PFSK-1 (cell line): ENCODE measurements at regions not wholly inside any gene's neighbourhood (a gene's known extent, or its start where the extent isn't known, plus 50 kb on each side); places are given as distances from the start of the nearest gene placed in this dataset.

Source experiments
- FOXP2 ChIP-seq: optimal IDR thresholded peaks from 2 replicates; pipeline ENCODE3; 2011; ENCODE audit warnings: borderline replicate concordance, control low read depth, inconsistent platforms; ENCODE audit not compliant: insufficient read depth; ENCODE audit errors: extremely low read length, extremely low read depth
- POLR2AphosphoS5 ChIP-seq: IDR thresholded peaks from 2 replicates; pipeline ENCODE4 v1.6.1; 2012; ENCODE audit warnings: low read depth, mild to moderate bottlenecking, control low read depth, low read length, moderate library complexity
- SIN3A ChIP-seq: IDR thresholded peaks from 2 replicates; pipeline ENCODE4 v1.6.1; 2012; ENCODE audit warnings: mild to moderate bottlenecking, low read length, moderate library complexity, borderline replicate concordance; ENCODE audit not compliant: insufficient read depth
- TAF1 ChIP-seq: IDR thresholded peaks from 2 replicates; pipeline ENCODE4 v1.6.1; 2012; ENCODE audit warnings: low read length, control low read depth, borderline replicate concordance; ENCODE audit not compliant: insufficient read depth
- TF ChIP-seq, protein P1 (sequence below), 2 experiments: IDR thresholded peaks; 2 replicates each; pipeline versions ENCODE4 v1.6.1 to v1.8.0; 2011 to 2012; ENCODE audit warnings: low read depth in 2 of 2, low read length in 2 of 2, control low read depth in 1 of 2, inconsistent platforms in 1 of 2, mild to moderate bottlenecking in 1 of 2, moderate library complexity in 1 of 2; ENCODE audit not compliant: insufficient read depth in 1 of 2

- TF ChIP-seq, protein P1, sequence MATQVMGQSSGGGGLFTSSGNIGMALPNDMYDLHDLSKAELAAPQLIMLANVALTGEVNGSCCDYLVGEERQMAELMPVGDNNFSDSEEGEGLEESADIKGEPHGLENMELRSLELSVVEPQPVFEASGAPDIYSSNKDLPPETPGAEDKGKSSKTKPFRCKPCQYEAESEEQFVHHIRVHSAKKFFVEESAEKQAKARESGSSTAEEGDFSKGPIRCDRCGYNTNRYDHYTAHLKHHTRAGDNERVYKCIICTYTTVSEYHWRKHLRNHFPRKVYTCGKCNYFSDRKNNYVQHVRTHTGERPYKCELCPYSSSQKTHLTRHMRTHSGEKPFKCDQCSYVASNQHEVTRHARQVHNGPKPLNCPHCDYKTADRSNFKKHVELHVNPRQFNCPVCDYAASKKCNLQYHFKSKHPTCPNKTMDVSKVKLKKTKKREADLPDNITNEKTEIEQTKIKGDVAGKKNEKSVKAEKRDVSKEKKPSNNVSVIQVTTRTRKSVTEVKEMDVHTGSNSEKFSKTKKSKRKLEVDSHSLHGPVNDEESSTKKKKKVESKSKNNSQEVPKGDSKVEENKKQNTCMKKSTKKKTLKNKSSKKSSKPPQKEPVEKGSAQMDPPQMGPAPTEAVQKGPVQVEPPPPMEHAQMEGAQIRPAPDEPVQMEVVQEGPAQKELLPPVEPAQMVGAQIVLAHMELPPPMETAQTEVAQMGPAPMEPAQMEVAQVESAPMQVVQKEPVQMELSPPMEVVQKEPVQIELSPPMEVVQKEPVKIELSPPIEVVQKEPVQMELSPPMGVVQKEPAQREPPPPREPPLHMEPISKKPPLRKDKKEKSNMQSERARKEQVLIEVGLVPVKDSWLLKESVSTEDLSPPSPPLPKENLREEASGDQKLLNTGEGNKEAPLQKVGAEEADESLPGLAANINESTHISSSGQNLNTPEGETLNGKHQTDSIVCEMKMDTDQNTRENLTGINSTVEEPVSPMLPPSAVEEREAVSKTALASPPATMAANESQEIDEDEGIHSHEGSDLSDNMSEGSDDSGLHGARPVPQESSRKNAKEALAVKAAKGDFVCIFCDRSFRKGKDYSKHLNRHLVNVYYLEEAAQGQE (IDR thresholded peaks at IDR 0.05; ENCODE audit: insufficient read depth in 1 of 2, low read depth in 2 of 2, low read length in 2 of 2), result no peak
- TF ChIP-seq TAF1 (no peak), SIN3A (no peak), FOXP2 (no peak)
Observed at GRCh38 chr6:44696099-44696498, 308.6 kb downstream of the CDC5L start.

DNA sequence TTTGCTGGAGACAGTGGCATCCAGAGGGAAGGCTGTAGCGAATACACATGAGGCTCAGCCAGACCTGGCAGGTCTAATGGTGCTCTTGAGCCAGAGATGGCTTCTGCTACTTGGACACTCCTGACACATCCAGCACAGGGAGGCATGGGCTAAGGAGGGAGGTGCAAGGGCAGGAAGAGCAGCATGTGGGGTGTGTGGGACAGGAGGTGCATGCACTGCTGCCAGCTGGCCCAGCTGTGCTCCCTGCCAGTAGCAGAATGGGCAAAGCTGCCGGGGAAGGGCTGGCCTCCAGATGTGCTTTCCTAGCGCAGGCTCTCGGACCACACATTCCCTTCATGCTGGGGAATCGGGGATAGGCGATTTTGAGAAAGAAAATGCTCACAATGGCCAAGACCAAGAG is 309.2 kb downstream of the CDC5L start:
- no peak for TF ChIP-seq POLR2AphosphoS5
- no peak for TF ChIP-seq SIN3A
- TF ChIP-seq FOXP2, result no peak
- TF ChIP-seq, protein P1 (IDR thresholded peaks at IDR 0.05; ENCODE audit: insufficient read depth in 1 of 2, low read depth in 2 of 2, low read length in 2 of 2), result no peak
- no peak for TF ChIP-seq TAF1

GRCh38 chr6:44697327-44697726 is 309.8 kb downstream of the CDC5L start:
- TF ChIP-seq FOXP2 (no peak), TAF1 (no peak), SIN3A (no peak), POLR2AphosphoS5 (no peak)
- TF ChIP-seq, protein P1 (IDR thresholded peaks at IDR 0.05; ENCODE audit: insufficient read depth in 1 of 2, low read depth in 2 of 2, low read length in 2 of 2), result no peak

DNA sequence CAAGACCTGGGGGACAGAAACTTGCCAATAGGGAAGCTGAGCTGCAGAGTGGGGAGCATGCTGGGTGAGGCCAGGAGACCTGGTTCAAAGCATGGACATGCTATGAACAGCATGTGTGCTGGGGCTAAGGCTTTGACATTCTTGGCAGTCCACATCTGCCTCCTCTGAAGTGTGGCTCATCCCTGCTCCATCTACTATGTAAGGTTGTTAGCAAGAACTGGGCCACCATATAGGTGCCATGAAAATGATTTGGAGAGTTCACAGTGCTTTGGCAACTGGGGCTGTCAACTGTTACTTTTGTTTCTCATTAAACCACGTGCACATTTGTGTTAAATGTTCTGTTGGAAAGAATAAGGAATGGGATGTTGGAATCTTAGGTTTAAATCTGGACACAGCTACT is 311.1 kb downstream of the CDC5L start:
- TF ChIP-seq FOXP2 (no peak), SIN3A (no peak), POLR2AphosphoS5 (no peak), TAF1 (no peak)
- TF ChIP-seq, protein P1 (IDR thresholded peaks at IDR 0.05; ENCODE audit: insufficient read depth in 1 of 2, low read depth in 2 of 2, low read length in 2 of 2), result no peak

DNA sequence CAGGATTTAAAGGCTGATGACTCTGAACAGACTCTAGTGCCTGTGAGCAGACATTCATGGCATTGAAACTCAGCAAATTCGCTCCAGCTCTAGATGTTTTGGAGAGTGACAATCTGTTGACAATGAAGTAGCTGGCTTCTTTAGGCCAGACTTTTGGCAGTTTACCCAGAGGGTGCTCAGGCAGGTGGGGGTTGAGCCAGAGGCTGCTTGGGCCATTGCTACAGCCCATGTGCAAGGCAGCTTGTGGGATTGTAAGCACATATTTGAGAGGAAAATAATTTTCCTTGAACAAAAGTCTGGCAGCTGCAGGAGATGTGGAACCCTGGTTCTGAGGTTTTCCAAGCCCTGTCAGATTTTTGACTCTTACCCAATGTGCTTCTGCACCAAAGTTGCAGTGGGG is 311.6 kb downstream of the CDC5L start:
- TF ChIP-seq, protein P1 (IDR thresholded peaks at IDR 0.05; ENCODE audit: insufficient read depth in 1 of 2, low read depth in 2 of 2, low read length in 2 of 2), result no peak
- no peak for TF ChIP-seq POLR2AphosphoS5
